Neural cell (in vitro differentiated cells): ENCODE measurements at regions not wholly inside any gene's neighbourhood (a gene's known extent, or its start where the extent isn't known, plus 50 kb on each side); places are given as distances from the start of the nearest gene placed in this dataset.
"Not testable (repeated sequence)": the region's sequence is repeated elsewhere in the genome, so short reads cannot be mapped to it uniquely, and the experiment has no call there.

Experiments
- H2AFZ ChIP-seq: fragments of 200-600, 300-800 bp; sonication (generic), shearing (Covaris generic); 2 replicates; pipeline ENCODE4 v1.6.0; 2014; ENCODE audit warnings: low read depth, mild to moderate bottlenecking, antibody characterized with exemption, low read length, moderate library complexity
- H3F3A ChIP-seq: fragments of 200-600 bp; shearing (Covaris generic); 2 replicates; pipeline ENCODE4 v1.6.1; 2016; ENCODE audit warnings: mild to moderate bottlenecking, moderate library complexity, mixed read lengths, antibody characterized with exemption, low read length; ENCODE audit not compliant: insufficient read depth, poor library complexity, severe bottlenecking
- H3K27ac ChIP-seq: fragments of 200-600, 300-800 bp; sonication (generic), shearing (Covaris generic); 2 replicates; pipeline ENCODE4 v1.5.1; 2014; ENCODE audit warnings: mild to moderate bottlenecking, low read length, moderate library complexity
- H3K27me3 ChIP-seq: fragments of 300-800, 200-600 bp; sonication (generic), shearing (Covaris generic); 2 replicates; pipeline ENCODE4 v1.6.0; 2014; ENCODE audit warnings: mild to moderate bottlenecking, low read depth, low read length, moderate library complexity; ENCODE audit not compliant: insufficient read depth
- H3K36me3 ChIP-seq: fragments of 300-800, 200-600 bp; sonication (generic), shearing (Covaris generic); 2 replicates; pipeline ENCODE4 v1.5.1; 2014; ENCODE audit warnings: mild to moderate bottlenecking, antibody characterized with exemption, low read length, moderate library complexity; ENCODE audit not compliant: insufficient read depth
- H3K4me2 ChIP-seq: fragments of 300-800, 200-600 bp; sonication (generic), shearing (Covaris generic); 2 replicates; pipeline ENCODE4 v1.6.0; 2014; ENCODE audit warnings: mild to moderate bottlenecking, low read length
- H3K4me3 ChIP-seq: fragments of 300-800, 200-600 bp; sonication (generic), shearing (Covaris generic); 2 replicates; pipeline ENCODE4 v1.5.1; 2014; ENCODE audit warnings: mild to moderate bottlenecking, low read length, moderate library complexity
- H3K79me2 ChIP-seq: fragments of 200-600 bp; shearing (Covaris generic); replicated peaks from 2 replicates; pipeline ENCODE4 v1.6.0; 2014; ENCODE audit warnings: mild to moderate bottlenecking, low read length, moderate library complexity; ENCODE audit not compliant: insufficient read depth
- H3K9ac ChIP-seq: fragments of 300-800, 200-600 bp; sonication (generic), shearing (Covaris generic); 2 replicates; pipeline ENCODE4 v1.6.1; 2016; ENCODE audit warnings: mild to moderate bottlenecking, low read length, mixed read lengths
- H3K9me2 ChIP-seq: fragments of 200-600 bp; shearing (Covaris generic); 2 replicates; pipeline ENCODE4 v1.6.1; 2016; ENCODE audit warnings: mild to moderate bottlenecking, low read length, mixed read lengths; ENCODE audit not compliant: insufficient read depth
- H3K9me3 ChIP-seq: fragments of 200-600, 300-800 bp; sonication (generic), shearing (Covaris generic); 2 replicates; pipeline ENCODE4 v1.6.1; 2016; ENCODE audit warnings: mild to moderate bottlenecking, mixed run types, low read length, moderate library complexity, mixed read lengths
- H4K20me1 ChIP-seq: fragments of 200-600 bp; shearing (Covaris generic); 2 replicates; pipeline ENCODE4 v1.6.1; 2016; ENCODE audit warnings: mild to moderate bottlenecking, mixed run types; ENCODE audit not compliant: insufficient read depth
- EP300 ChIP-seq: fragments of 450-650 bp; conservative IDR thresholded peaks from 2 replicates; pipeline ENCODE4 v1.6.1; 2014; ENCODE audit warnings: antibody characterized with exemption, mild to moderate bottlenecking, moderate library complexity; ENCODE audit not compliant: poor library complexity, severe bottlenecking
- EZH2 ChIP-seq: fragments of 200-600, 300-800 bp; shearing (Covaris generic), sonication (generic); IDR thresholded peaks from 2 replicates; pipeline ENCODE4 v1.6.1; 2014; ENCODE audit warnings: antibody characterized with exemption, low read length, borderline replicate concordance, mild to moderate bottlenecking; ENCODE audit not compliant: insufficient read depth, poor library complexity, severe bottlenecking
- MXI1 ChIP-seq: fragments of 450-650 bp; conservative IDR thresholded peaks from 2 replicates; pipeline ENCODE4 v1.6.1; 2014; ENCODE audit warnings: antibody characterized with exemption, mild to moderate bottlenecking; ENCODE audit not compliant: poor library complexity, severe bottlenecking
- POLR2AphosphoS5 ChIP-seq: IDR thresholded peaks from 2 replicates; pipeline ENCODE4 v1.6.1; 2012
- RAD21 ChIP-seq: fragments of 450-650 bp; conservative IDR thresholded peaks from 2 replicates; pipeline ENCODE4 v1.6.1; 2014; ENCODE audit warnings: antibody characterized with exemption, mild to moderate bottlenecking, moderate library complexity
- SMC3 ChIP-seq: fragments of 450-650 bp; conservative IDR thresholded peaks from 2 replicates; pipeline ENCODE4 v1.6.1; 2014; ENCODE audit warnings: antibody characterized with exemption, mild to moderate bottlenecking, moderate library complexity; ENCODE audit not compliant: poor library complexity
- TF ChIP-seq, protein P1 (sequence below): IDR thresholded peaks from 2 replicates; pipeline ENCODE4 v1.6.1; 2012; ENCODE audit warnings: borderline replicate concordance

DNA sequence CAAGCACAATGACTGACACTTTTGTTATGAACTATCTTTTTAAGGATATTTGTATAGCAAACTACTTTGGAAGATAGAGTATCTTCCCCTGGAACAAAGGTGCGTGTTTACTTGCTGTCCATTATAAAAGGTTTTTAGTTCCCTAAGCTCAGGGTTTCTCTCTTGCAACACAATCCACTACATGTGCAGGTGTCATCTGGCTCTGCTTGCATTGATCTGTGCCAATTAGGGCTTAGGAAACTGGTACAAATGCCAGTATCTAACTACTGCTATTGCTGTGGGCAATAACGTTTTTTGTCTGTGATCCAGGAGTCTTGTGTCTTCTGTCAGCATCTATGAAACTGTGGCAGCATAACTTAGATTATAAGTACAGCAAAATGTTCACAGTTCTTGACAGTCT lies 68.3 kb upstream of the ABCD3 start:
- H3K9me2 ChIP-seq, result no peaks in the 10 kb centered on the region
- H3K36me3 ChIP-seq, result no peaks in the 10 kb centered on the region
- no peaks in the 10 kb centered on the region for H3K79me2 ChIP-seq
- TF ChIP-seq POLR2AphosphoS5 (no peak), SMC3 (no peak), EZH2 (no peak)
- H3K9ac ChIP-seq, result no peak overlapping the region
- no peaks in the 10 kb centered on the region for H3K9me3 ChIP-seq
- no peak overlapping the region for H3K4me3 ChIP-seq
- no peak overlapping the region for H2AFZ ChIP-seq
- no peaks in the 10 kb centered on the region for H4K20me1 ChIP-seq
- no peaks in the 10 kb centered on the region for H3F3A ChIP-seq
- H3K27ac ChIP-seq, result no peak overlapping the region
- no peaks in the 10 kb centered on the region for H3K27me3 ChIP-seq
- no peak overlapping the region for H3K4me2 ChIP-seq

DNA sequence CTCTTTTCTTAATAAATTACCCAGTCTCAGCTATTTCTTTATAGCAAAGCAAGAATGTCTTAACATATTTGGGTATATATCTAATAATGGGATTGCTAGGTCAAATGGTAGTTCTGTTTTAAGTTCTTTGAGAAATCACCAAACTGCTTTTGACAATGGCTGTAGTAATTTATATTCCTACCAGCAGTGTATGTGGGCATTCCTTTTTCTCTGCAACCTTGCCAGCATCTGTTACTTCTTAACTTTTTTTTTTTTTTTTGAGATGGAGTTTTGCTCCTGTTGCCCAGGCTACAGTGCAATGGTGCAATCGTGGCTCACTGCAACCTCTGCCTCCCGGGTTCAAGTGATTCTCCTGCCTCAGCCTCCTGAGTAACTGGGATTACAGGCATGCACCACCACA lies 69.8 kb upstream of the ABCD3 start:
- not testable (repeated sequence) for H2AFZ ChIP-seq, H3K4me3 ChIP-seq, H3K27ac ChIP-seq, H4K20me1 ChIP-seq, H3K9me3 ChIP-seq, H3K27me3 ChIP-seq, H3K36me3 ChIP-seq, H3K79me2 ChIP-seq, H3K9ac ChIP-seq, H3K9me2 ChIP-seq, H3F3A ChIP-seq, H3K4me2 ChIP-seq

DNA sequence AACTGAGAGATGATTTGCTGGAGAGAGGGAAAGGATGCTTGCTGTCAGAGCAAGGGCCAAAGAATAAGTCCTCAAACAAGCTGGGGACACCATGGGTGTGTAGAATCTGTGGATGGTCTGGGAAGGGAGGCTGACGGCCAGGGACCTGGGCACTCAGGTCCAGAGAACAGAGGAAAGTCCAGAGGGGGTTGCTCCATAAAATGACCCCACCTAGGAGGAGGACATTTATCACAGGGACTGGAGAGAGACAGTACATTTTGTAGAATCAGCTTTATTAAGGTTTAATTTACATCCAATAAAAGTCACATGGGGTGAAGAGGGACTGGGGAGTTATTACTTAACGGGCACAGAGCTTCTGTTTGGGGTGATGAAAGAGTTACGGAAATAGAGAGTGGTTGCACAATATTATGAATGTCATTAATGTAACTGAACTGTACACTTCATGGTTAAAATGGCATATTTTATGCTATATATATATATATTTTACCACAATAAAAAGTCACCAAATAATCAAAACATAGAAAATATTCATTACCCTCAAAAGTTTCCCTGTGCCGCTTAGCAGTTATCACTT lies 73.0 kb upstream of the ABCD3 start:
- Histone ChIP-seq H3K4me2 (no peak overlapping the region), H4K20me1 (no peaks in the 10 kb centered on the region), H3F3A (no peaks in the 10 kb centered on the region), H3K4me3 (no peak overlapping the region), H3K27me3 (no peaks in the 10 kb centered on the region), H2AFZ (no peak overlapping the region), H3K9me2 (no peaks in the 10 kb centered on the region), H3K9ac (no peak overlapping the region), H3K9me3 (no peaks in the 10 kb centered on the region), H3K79me2 (no peaks in the 10 kb centered on the region), H3K36me3 (no peaks in the 10 kb centered on the region), H3K27ac (no peak overlapping the region)
- no peak for TF ChIP-seq MXI1
- no peak for TF ChIP-seq RAD21
- no peak for TF ChIP-seq POLR2AphosphoS5
- TF ChIP-seq, protein P1, sequence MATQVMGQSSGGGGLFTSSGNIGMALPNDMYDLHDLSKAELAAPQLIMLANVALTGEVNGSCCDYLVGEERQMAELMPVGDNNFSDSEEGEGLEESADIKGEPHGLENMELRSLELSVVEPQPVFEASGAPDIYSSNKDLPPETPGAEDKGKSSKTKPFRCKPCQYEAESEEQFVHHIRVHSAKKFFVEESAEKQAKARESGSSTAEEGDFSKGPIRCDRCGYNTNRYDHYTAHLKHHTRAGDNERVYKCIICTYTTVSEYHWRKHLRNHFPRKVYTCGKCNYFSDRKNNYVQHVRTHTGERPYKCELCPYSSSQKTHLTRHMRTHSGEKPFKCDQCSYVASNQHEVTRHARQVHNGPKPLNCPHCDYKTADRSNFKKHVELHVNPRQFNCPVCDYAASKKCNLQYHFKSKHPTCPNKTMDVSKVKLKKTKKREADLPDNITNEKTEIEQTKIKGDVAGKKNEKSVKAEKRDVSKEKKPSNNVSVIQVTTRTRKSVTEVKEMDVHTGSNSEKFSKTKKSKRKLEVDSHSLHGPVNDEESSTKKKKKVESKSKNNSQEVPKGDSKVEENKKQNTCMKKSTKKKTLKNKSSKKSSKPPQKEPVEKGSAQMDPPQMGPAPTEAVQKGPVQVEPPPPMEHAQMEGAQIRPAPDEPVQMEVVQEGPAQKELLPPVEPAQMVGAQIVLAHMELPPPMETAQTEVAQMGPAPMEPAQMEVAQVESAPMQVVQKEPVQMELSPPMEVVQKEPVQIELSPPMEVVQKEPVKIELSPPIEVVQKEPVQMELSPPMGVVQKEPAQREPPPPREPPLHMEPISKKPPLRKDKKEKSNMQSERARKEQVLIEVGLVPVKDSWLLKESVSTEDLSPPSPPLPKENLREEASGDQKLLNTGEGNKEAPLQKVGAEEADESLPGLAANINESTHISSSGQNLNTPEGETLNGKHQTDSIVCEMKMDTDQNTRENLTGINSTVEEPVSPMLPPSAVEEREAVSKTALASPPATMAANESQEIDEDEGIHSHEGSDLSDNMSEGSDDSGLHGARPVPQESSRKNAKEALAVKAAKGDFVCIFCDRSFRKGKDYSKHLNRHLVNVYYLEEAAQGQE, result no peak
- TF ChIP-seq SMC3, result no peak
- no peak for TF ChIP-seq EP300
- no peak for TF ChIP-seq EZH2
